Lower leg skin (tissue), 4 donors: ENCODE measurements at regions not wholly inside any gene's neighbourhood (a gene's known extent, or its start where the extent isn't known, plus 50 kb on each side); places are given as distances from the start of the nearest gene placed in this dataset.

Experiments
- DNase-seq, 2 donors: peaks; one replicate each; pipeline ENCODE4 v3.0.0-alpha.2; 2019; ENCODE audit warnings: low spot score in 2 of 2
- H3K4me3 ChIP-seq: fragments of 200-600 bp; sonication (generic); 2 replicates; pipeline ENCODE4 v1.5.1; 2017; ENCODE audit warnings: mild to moderate bottlenecking, low read depth; ENCODE audit not compliant: poor library complexity, severe bottlenecking
- CTCF ChIP-seq, 3 donors: fragments of 450-650 bp; IDR thresholded peaks; one replicate each; pipeline ENCODE4 v1.5.1; 2016; ENCODE audit warnings: antibody characterized with exemption in 3 of 3, mild to moderate bottlenecking in 3 of 3, moderate library complexity in 2 of 3
- POLR2A ChIP-seq, 2 donors: fragments of 450-650 bp; IDR thresholded peaks; one replicate each; pipeline ENCODE4 v1.6.1; 2016 to 2017; ENCODE audit warnings: antibody characterized with exemption in 2 of 2, mild to moderate bottlenecking in 1 of 2, moderate library complexity in 1 of 2
- WGBS, 2 donors: methylation state at CpG; one replicate each; pipeline ENCODE4 v1.1.5; 2018; 5-methylcytosine and 5-hydroxymethylcytosine counted together
- intact Hi-C: fragments of 100-400 bp; cut with DNase I; formaldehyde crosslinking; loops from one replicate; pipeline ENCODE4 v1.15.0; 2023; ENCODE audit warnings: low total_unique reads

DNA sequence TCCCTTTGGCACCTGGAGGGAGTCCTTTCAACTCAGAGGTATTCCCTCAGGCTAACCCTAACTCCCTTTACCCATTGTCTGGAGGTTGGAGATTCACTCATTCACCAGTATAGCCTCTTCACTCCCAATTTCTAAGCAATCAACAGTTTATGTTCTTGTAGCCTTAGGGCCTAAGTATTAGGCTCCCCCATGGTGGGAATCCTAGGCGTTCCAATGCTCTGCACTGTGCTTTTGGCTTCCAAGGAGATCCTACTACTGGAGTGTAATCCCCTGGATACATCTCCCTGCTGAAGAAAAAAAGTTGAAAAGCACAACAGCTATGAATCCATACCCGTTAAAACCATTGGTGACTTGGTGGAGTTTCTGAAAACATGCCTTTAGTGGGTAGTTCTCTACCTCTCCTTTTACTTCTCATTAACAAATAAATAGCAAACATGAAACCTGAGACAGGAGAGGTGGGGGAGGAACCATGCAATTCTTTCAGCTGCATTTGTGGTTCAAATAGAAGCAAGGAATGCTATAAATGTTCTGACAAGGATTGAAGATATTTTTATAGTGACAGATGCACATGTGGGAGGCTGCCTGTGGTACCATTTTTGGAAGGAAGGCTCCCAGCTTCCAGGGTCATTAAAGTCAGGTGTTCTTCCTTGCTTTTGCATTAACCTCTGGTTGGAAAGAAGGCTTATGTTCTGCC, 397.1 kb downstream of the DMAC1 start:
- TF ChIP-seq POLR2A (IDR thresholded peaks at IDR 0.05) = no peak
- TF ChIP-seq CTCF (IDR thresholded peaks at IDR 0.05) = no peak
- no peak for DNase-seq
- 31 to 55% methylated on average over 2 of the region's 2 CpGs for WGBS, 2 donors
- no peak overlapping the region for H3K4me3 ChIP-seq
- intact Hi-C loops = no loop called here

DNA sequence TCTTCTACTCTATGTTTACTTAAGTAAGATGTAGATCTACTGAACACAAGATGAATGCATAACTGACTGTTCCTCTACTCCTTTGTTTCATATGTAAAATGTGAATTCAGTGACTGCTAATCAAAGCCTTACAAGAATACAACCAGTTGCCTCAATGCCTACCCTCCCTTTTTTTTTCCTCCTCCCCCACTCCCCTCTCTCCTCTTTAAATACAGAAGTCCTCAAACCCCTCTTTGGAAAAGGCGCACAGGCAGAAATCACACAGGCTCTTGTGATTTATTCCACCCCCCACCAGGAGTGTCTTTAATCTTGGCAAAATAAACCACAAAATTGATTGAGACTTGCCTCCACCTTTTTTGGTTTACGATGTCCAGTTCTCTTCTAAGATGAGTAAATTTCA, 398.5 kb downstream of the DMAC1 start:
- no peak overlapping the region for H3K4me3 ChIP-seq
- intact Hi-C loops = no loop called here
- no peak for TF ChIP-seq CTCF (IDR thresholded peaks at IDR 0.05)
- TF ChIP-seq POLR2A (IDR thresholded peaks at IDR 0.05) = no peak
- 89 to 91% methylated on average over 2 of the region's 2 CpGs for WGBS, 2 donors
- no peak for DNase-seq

- no peak overlapping the region for H3K4me3 ChIP-seq
- whole genome bisulfite sequencing, 2 donors = 73 to 77% methylated on average over 8 of the region's 8 CpGs
- intact Hi-C loops = no loop called here
- TF ChIP-seq POLR2A (IDR thresholded peaks at IDR 0.05) (no peak), CTCF (IDR thresholded peaks at IDR 0.05) (no peak)
- DNase-seq = no peak
Observed at GRCh38 chr9:7394002-7394774, 405.4 kb downstream of the DMAC1 start.

DNA sequence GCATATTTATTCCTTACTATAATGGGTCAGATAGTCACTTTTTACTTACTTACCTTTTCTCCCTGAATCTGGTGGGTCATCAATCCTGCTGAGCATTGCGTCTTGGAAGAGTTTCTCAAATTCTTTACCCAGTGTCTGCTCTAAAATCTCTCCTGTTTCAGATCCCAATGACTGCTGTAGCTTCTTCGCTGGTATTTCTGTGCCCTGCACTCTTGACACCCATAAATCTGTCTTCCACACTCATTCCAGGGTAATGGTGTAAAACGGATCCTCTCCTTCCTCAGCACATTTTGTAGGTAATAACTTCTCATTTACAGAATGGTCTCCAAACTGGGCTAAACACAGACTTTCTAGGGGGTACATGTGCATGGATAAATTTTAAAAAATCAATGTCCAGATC, 407.4 kb downstream of the DMAC1 start:
- H3K4me3 ChIP-seq = no peak overlapping the region

DNA sequence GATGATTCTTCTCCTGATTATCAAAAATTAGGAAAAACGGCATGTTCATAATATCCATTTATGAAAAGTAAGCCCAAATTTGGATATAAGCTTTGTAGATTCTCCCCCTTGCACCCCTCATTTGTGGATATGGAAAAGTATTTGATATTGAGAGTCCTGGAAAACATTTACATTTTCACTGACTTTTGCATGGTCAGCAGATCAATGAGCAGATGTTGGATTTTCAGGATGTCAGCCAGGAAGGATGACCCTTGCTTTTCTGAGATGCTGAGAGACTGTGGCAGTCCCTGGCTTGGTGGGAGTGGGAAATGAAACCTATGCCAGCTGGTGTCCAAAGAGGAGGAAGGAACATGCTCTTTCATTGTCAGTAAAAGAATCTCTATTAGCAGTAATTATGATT, 410.8 kb downstream of the DMAC1 start:
- intact Hi-C loops = no loop called here
- no peak for TF ChIP-seq CTCF (IDR thresholded peaks at IDR 0.05)
- no peak for TF ChIP-seq POLR2A (IDR thresholded peaks at IDR 0.05)
- no peak for DNase-seq
- 92 to 95% methylated on average over 1 of the region's 1 CpG for WGBS, 2 donors
- no peak overlapping the region for H3K4me3 ChIP-seq

More for the DNA sequence above, 407.4 kb downstream of the DMAC1 start:
- WGBS, 2 donors = 76 to 77% methylated on average over 3 of the region's 3 CpGs
- intact Hi-C loops = no loop called here
- no peak for TF ChIP-seq POLR2A (IDR thresholded peaks at IDR 0.05)
- TF ChIP-seq CTCF (IDR thresholded peaks at IDR 0.05) = no peak
- DNase-seq = no peak
